Kidney tubule cell (primary cell): ENCODE measurements at regions not wholly inside any gene's neighbourhood (a gene's known extent, or its start where the extent isn't known, plus 50 kb on each side); places are given as distances from the start of the nearest gene placed in this dataset.

Experiments used
- DNase-seq: peaks from one replicate; pipeline ENCODE4 v3.0.0-alpha.2; 2018; ENCODE audit warnings: low spot score

DNA sequence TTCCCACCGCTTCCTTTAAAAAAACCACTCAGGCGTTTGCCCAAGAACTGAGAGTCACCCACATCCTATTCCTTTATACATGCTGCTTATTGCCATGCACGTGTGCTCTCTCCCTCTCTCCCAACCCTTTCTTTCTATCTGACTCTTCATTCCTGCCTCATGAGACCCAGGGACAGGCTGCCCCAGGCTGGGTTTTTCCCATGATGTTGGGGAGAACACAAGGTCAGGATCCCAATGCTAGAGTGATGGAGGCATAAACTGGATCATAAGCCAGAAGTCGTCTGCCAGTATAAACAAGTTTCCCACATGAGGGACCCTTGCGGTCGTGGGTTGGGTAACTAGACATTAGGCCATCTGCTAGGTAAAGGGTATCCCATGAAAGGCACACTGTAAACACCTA is 64.9 kb downstream of the CD2 start:
- DNase-seq: no peak

DNA sequence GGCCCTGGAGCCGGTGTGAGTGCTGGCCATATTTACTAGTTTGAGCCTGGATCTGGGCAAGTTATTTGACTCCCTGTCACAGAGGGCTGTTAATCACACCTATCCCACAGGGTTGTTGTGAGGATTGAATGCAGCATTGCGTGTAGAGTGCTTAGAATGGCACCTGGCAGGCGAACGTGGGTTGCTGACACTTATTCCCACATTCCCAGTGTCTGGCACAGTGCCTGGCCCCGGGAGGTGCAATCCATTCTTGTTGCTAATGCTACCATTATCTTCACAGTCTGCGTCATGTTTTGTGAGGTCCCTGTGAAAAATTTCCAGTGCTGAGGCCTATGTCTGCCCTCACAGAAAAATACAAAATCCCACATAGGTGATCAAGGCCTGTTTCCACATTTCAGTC is 66.1 kb downstream of the CD2 start:
- peak; percentile 99 for DNase-seq

DNA sequence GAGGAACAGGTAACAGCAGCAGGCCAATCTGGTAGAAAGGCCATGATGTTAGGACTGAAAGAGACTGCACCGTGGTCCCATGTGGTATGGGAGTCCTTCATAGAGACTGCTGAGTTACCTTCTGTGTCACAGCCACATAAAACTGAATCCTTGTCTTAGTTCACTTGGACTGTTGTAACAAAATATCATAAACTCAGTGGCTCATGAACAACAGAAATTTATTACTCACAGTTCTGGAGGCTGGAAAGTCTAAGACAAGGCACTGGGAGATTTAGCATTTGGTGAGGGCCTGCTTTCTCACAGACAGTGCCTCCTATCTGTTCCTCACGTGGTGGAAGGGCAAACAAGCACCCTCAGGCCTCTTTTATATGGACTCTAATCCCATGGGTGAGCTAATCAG is 67.5 kb downstream of the CD2 start:
- peak; percentile 55 for DNase-seq

DNA sequence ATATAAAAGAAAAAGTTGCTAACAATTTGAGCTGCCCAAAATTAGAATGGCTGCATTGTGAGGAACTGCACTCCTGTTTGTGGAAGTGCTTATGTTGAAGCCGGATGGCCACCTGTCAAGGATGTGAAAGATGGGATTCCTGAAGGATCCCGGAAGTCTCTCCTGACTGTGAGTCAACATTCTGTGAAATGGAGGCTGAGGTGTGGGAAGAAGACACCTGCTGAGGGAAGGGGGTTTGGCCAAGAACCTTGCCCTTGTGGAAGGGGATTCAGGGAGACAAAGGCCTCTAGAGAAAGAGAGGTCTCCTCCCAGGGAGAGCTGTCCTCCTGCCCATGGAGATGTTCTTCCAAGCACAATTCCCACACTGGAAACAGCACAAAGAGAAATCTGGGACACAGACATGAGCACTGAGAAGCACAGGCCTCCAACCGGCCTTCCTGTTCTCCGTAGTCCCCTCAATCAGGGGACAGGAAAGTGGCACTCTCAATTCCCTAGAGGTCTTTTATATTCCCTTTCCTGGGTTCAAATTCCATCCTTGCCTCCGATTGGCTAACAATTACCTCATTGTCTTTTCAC is 70.5 kb downstream of the CD2 start:
- peak; percentile 22 for DNase-seq

DNA sequence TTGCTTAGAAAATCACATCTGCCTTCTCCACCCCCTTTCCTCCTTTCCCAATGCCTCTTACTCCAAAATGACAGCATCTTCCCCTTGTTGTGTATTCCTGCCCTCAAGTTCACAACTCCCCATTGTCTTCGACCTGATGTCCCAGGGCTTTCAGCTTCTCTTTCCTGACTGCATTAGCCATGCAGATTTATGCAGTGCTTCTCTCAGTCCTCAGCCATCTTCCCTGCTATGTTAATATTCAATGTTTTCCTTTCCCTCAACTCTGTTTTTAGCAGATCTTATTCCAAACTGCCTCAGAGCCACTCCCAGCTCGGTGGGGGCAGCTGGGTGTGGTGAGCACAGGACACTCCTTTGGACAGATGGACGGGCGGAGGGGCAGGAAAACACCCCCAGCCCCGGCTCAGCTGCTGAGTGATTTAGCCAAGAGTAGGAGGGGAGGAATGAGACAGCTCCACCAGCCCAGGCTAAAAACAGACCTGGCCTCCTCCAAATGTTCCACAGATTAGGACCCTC is 71.0 kb downstream of the CD2 start:
- DNase-seq: no peak

DNA sequence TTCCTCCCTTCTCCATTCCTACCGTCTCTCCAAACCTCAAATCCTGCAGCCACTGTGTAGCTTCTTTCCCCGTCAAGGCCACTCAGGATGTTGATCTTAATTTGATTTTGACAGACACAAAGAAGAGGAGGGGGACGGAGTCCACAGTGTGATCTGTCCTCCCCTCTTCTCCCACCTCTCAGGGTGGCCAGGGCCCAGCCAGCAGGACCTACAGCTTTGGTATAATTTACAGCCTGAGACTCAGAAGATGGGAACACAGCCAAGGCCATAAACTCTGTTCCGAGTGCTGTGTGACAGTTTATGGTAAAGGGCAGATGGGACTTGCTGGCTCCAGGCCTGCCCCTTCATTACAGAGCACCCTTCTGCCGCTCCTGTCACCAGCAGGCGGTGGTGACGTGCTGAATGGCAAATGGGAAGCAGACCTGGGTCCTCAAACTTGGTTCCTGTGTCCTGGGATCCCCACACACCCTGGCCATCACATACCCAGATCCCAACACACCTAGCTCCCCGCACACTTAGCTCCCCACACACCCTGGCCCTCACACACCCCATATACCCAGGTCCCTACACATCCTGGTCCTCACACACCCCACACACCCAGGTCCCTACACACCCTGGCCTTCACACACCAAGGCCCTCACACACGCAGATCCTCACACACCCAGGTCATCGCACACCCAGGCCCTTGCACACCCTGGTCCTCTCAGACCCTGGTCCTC is 71.6 kb downstream of the CD2 start:
- no peak for DNase-seq

DNA sequence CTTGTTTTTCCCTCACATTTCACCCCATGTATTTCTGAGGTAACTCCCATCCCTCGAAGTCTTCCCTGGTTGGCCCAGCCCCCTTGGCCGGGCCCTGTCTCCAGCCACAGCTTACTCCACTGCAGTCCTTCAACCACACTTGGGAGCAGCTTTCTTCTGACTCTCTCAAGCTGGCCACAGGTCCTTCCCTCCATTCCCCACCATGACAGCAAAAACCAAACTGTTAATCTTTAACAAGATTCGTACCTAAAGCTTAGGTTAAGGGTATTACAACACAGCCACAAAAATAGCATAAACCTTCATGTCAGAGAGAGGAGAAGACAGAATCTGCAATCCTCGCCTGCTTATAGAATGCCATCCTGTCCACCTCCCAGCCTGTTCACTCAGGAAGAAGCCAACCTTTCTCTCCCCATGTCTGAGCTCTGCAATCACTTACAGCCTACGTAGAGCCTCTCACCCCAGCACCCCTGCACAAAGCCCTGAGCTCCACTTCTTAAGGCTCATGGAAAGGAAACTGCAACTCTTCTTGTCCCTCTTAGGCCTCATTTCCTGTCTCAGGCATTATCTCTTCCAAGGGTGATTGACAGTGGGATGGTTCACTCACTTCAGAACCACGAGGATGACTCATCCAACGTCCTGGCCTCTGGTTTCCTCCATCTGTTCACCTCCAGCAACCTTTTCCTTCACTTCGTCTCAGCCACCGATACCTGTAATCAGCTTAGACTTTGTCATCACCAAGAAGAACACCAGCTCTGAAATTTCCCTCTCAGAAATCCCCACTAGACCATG is 72.8 kb downstream of the CD2 start:
- DNase-seq: peak; percentile 94

DNA sequence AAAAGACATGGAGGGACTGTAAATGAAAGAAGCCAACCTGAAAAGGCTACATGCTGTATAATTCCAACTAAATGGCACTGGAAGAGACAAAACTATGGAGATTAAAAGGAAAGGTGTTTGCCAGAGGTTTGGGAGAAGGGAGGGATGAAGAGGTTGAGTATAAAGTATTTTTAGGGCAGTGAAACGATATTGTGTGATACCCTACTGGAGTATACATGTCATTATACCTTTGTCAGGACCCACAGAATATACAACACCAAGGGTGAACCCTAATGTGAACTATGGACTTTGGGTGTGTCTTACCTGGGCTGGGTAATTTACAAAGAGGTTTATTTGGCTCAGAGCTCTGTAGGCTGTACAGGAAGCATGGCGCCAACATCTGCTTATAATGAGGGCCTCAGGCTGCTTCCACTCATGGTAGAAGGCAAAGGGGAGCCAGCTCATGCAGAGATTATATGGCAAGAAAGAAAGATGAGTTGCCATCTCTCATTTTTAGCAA is 73.4 kb downstream of the CD2 start:
- no peak for DNase-seq

DNA sequence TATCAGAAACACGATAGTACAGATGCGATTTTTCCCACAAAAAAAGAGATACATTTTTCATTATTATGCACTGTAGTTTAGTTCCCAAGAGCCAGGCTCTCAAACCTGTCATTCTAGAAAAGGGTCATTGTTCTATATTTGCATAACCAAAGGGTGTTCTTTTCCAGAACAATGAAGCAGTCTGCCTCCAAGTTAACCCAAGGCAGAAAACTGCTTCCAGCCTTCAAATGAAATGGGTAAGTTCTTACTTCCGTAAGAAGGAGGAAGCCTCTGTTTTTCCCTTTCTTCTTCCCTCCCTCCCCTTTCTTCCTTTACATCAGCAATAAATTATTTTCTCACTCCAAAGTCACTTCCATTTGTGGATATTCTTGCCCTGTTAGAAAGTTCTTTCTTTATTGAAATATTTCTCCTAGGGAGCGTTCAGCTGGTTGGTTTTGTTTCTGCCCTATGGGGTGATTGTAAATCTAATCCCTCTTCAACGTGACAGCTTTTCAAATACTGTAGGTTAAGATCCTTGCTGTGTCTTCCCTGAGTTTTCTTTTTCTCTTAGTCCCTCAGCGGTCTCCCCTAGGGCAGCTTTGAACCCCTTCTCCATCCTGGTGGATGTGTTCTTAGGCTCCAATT is 77.3 kb upstream of the PTGFRN start:
- DNase-seq: no peak

DNA sequence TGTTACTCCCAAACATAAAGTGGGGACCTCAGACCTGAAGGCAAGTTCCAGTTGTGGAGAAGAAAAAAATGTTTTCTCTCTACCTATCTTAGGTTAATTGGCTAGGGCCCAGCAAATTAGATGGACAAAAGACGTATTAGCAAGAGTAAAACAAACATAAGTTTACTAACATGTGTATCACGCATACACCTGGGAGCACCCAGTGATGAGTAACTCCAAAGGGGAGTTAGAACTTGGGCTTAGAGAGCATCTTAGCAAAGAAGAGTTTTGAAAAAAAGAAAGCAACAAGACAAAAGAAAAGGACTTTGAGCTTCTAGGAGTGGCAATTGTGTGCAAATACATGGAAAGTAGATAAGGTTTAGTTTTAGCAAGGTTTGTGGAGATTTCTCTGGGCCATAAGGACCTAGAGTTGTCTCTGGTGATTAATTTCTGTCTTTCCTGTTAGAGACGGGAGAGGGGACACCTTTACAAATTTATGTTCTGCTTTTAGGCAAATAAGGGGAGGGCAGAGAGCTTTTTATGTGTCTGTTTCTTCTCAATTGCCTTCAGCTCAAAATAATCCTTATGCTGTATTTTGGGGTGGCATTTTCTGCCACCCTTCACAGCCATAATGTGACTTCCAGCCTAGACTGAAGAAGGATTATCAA is 76.7 kb upstream of the PTGFRN start:
- DNase-seq: no peak

DNA sequence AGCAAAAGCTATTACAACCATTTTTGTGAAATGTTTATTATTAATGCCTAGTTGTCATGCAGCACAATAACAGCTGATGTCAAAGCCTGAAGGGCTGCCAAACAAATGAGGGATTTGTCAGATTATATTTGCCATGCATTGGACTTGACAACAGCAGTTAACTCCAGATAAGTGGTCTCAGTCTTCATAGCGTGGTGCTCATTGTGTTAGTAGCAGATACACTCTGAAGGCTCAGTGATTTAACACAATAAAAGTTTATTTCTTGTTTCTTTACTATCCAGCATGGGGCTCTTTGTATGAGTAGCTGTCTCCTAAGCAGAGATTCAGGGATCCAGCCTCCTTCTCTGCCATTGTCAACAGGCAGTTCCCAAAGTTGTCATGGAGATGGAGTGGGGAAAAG is 76.0 kb upstream of the PTGFRN start:
- no peak for DNase-seq

DNA sequence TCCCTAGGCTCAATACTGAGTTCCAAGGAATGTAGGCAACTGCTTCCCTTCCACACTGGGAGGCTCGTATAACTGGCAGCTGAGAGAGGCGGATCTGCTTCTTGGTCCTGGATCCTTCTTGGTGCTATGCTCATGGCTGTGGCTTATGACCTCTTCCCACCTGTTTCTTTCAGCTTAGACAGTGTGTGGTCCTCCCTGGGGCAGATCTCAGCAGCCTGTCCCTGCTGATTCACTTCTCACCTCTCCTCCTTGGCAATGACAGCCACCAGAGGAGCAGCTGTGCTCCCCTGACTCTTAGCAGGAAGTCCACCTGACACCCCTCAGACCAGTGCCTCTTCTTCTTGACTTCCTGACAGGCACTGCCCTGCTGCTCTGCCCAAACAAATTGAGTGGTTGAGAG is 75.1 kb upstream of the PTGFRN start:
- DNase-seq: no peak

DNA sequence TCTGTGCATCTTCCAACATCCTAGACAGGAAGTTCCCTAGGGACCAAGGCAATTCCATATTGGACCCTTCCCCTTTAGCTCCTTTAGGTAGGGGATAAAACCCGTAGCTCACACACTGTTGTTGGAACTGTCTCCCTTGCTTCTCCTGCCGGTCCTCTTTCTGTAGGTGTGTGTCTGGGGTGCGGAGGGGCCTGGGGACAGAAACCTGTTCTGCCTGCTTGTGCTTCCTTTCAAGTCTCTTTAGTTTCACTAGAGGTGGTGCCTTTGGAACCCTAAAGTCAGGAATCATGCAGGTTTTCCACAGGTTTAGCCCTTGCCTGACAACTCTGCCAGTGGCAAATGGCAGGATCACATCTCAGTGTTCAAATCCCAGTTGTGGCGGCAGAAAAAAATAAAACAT is 74.6 kb upstream of the PTGFRN start:
- no peak for DNase-seq

DNA sequence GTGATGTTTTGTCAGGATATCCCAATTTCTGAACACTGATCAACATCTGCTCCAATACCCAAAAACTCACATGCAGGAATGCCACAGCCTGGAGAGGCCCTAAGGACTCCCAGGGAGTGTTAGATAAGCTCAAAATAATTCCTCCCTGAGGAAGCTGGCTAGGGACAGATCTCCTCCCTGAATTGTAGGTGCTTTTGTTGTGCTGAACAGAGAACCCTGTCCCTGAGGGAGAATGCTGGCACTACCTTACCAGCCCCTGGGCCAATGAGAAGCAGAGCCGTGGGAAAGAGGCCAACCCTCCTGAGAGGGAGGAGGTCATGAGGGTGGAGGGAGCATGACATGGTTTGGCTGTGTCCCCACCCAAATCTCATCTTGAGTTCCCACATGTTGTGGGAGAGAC is 73.6 kb upstream of the PTGFRN start:
- no peak for DNase-seq

DNA sequence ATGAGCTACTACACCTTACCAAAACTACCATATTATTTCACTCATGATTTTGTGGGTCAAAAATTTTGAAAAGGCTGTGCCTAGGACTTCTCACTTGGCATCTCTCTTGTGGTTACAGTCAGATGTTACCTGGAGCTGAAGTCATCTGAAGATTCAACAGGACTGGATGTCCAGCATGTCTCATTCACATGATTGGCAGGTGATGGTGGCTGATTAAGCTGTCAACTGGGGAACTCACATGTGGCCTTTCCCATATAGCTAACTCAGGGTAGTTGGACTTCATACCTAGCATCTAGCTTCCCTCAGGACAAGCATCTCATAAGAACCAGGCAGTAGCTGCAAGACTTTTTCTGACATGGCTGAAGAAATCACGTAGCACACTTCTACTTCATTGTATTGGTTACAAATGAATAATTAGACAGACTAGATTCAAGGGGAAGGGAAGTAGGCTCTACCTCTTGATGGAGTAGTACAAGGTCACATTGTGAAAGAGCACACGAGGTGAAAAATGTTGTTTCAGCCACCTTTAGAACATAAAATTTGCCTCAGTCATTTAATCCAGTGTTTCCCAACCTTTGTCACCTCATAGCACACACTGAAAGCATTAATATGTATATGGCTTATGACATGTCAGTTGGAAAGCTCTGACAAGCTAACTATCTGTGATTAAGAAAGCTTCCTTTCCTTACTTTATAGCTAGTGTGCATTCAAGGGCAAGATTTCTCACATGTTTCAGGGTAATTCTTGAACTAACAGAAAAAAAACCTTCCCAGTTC is 68.0 kb upstream of the PTGFRN start:
- no peak for DNase-seq

DNA sequence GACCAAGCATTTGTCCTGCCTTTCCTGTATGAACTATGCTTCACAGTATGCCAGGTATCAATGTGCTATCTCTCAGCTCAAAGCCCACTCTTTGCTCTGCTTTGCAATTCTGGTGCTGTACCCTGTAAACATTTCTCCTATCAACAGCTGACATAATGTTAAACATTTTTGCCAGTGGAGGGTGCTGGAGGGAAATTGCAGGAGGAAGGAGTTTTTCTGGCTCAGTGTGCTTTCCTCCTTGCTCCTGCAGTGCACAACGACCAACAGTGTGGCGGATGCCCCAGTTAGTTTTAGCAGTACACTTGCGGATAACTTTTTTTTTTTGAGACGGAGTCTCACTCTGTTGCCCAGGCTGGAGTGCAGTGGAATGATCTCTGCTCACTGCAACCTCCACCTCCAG is 67.1 kb upstream of the PTGFRN start:
- no peak for DNase-seq

DNA sequence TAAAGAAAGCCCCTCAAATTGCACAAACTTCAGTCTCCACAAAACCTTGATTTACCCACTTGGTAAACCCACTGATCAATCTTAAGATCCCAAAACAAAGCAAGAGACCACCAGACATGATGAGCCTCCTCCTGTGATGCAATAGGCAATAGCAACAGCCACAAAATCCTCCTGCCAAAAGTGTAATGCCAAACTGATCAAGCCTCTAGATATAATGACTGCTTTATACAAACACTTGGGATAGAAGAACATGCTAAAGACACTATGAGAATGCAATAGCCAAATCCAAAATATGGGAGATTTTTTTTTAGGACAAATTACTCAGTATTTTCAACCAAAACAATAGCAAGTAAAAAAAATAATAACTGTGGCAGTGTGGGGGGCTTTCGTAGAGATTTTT is 64.9 kb upstream of the PTGFRN start:
- no peak for DNase-seq

DNA sequence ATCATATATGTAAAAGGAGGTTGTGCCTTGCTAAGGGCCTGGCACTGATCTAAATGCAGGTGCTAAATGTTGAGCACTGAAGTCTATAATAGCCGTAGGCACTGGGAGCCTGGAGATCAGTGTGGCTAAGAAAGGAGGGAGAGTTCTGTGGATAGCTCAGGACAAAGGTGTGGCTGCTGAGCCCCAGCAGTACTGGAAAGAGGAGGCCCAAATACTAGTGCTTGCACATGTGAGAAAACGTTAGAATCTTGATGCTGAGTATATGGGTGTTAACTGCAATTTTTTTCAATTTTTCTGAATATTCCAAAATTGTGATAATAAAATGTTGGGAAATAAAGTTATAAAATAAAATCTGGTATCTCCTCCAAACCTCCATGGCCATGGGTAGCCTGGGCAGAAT is 62.5 kb upstream of the PTGFRN start:
- no peak for DNase-seq

DNA sequence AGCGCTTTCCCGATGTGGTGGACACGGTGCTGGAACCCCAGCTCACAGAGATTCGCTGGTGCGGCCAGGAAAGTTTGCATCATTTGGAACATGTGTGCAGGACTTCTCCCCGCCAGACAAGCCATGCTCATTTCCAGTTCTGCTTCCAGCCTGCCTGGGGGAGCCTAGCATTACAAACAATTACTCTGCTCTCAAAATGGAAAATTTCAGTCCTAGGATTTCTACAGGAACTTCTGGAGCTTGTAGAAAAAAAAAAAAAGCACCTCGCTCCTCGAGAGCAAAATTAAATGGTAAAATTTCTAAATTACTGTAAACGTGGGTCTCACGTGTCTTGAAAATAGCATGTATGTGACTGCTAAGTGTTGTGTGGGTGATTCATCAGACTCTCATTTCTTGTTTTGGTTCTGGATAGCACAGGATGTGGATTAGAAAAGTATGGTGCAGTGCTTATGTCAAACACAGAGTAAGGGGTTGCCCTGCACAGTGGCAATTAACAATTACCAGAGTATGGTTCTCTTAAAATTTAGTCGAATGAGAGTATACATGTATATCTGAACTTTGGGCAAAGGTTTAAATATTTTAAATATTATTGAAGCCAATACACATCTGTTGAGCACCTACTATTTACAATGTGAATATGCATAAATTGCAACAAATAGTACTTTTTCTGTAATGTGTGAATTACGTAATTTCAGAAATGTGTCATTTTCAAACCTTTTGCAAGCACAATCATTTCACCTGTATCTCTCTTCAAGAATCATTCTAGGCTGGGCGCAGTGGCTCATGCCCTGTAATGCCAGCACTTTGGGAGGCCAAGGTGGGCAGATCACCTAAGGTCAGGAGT is 61.8 kb upstream of the PTGFRN start:
- DNase-seq: no peak

DNA sequence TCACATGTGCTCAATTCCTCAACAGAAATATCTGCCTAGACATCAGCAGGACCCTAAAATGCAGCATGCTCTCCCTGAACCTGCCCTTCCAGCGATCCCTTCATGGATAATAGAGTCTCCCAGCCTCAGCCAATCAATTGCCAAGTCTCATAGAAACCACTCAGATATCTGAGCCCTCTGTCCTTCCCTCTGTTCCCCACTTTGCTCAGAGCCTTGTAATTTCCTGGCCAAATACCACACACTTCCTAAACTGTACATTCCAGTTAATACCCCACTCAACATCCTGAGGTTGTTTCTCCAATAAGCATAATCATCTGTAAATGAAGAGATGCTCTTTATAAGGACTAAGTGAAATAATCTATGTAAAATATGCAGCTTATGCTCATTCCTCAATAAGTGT is 59.3 kb upstream of the PTGFRN start:
- no peak for DNase-seq
